Breast epithelium (tissue), 3 donors: ENCODE measurements at regions not wholly inside any gene's neighbourhood (a gene's known extent, or its start where the extent isn't known, plus 50 kb on each side); places are given as distances from the start of the nearest gene placed in this dataset.

Experiments
- CTCF ChIP-seq, 3 donors: fragments of 450-650 bp; IDR thresholded peaks; one replicate each; pipeline ENCODE4 v1.5.1; 2016 to 2017; ENCODE audit warnings: antibody characterized with exemption in 3 of 3, mild to moderate bottlenecking in 3 of 3, moderate library complexity in 3 of 3
- POLR2A ChIP-seq: fragments of 450-650 bp; IDR thresholded peaks from one replicate; pipeline ENCODE4 v1.6.1; 2016; ENCODE audit warnings: antibody characterized with exemption, mild to moderate bottlenecking, moderate library complexity
- POLR2AphosphoS5 ChIP-seq, 3 donors: sonication (generic); formaldehyde crosslinking; IDR thresholded peaks; one replicate each; pipeline ENCODE4 v1.6.1; 2017; ENCODE audit warnings: antibody characterized with exemption in 3 of 3

GRCh38 chr2:14140009-14140550 lies 492.4 kb upstream of the LRATD1 start:
- no peak for TF ChIP-seq CTCF (IDR thresholded peaks at IDR 0.05)
- TF ChIP-seq POLR2AphosphoS5 (IDR thresholded peaks at IDR 0.05) = no peak
- TF ChIP-seq POLR2A = no peak
